Gastrocnemius medialis (tissue), 4 donors: ENCODE measurements at regions not wholly inside any gene's neighbourhood (a gene's known extent, or its start where the extent isn't known, plus 50 kb on each side); places are given as distances from the start of the nearest gene placed in this dataset.
A peak's percentile ranks its signal among the peaks of the same experiment; 100 is the strongest.

ENCODE experiments used
- ATAC-seq, 2 donors: fragments of 150-250 bp; one replicate each; pipeline ENCODE4 v1.9.1; 2016
- DNase-seq, 2 donors: peaks; one replicate each; pipeline ENCODE4 v3.0.0-alpha.2; 2019
- H3K27ac ChIP-seq, 4 donors: fragments of 200-600 bp; sonication (generic); 1 replicate in 1 of 4; 2 replicates in 3 of 4; pipeline ENCODE4 v1.5.1; 2016 to 2018; ENCODE audit warnings: mild to moderate bottlenecking in 2 of 4, moderate library complexity in 1 of 4
- H3K27me3 ChIP-seq, 3 donors: fragments of 200-600 bp; sonication (generic) in 2 of 3; 1 replicate in 1 of 3; 2 replicates in 2 of 3; pipeline versions ENCODE4 v1.5.1 to v1.6.0; 2016 to 2019; ENCODE audit warnings: mild to moderate bottlenecking in 1 of 3, moderate library complexity in 1 of 3
- H3K36me3 ChIP-seq, 2 donors: fragments of 200-600 bp; sonication (generic) in 1 of 2; one replicate each; pipeline ENCODE4 v1.5.1; 2017 to 2018
- H3K4me1 ChIP-seq, 2 donors: fragments of 200-600 bp; sonication (generic) in 1 of 2; one replicate each; pipeline ENCODE4 v1.5.1; 2016 to 2017; ENCODE audit warnings: mild to moderate bottlenecking in 2 of 2
- H3K4me3 ChIP-seq, 4 donors: fragments of 200-600 bp; sonication (generic) in 3 of 4; 1 replicate in 1 of 4; 2 replicates in 3 of 4; pipeline ENCODE4 v1.5.1; 2016 to 2019; ENCODE audit warnings: mild to moderate bottlenecking in 2 of 4
- H3K9me3 ChIP-seq, 3 donors: fragments of 200-600 bp; sonication (generic) in 2 of 3; 1 replicate in 1 of 3; 2 replicates in 2 of 3; pipeline ENCODE4 v1.5.1; 2016 to 2019
- CTCF ChIP-seq, 5 experiments: fragments of 450-650 bp in 3 of 5; fragments of 200-600 bp in 2 of 5; sonication (generic) in 2 of 5; IDR thresholded peaks in 4 of 5; conservative IDR thresholded peaks in 1 of 5; 1 replicate in 4 of 5; 2 replicates in 1 of 5; pipeline ENCODE4 v1.5.1; 2016 to 2019; ENCODE audit warnings: antibody characterized with exemption in 5 of 5, mild to moderate bottlenecking in 3 of 5, moderate library complexity in 3 of 5
- POLR2A ChIP-seq, 2 donors: fragments of 450-650 bp; IDR thresholded peaks; one replicate each; pipeline ENCODE4 v1.6.1; 2017; ENCODE audit warnings: antibody characterized with exemption in 2 of 2, mild to moderate bottlenecking in 2 of 2, moderate library complexity in 2 of 2
- in situ Hi-C, 4 donors: fragments of 200-750 bp; cut with MboI; loops; one replicate each; pipeline versions ENCODE4 v1.15.0 to v1.8.0; 2017; ENCODE audit warnings: low sequenced_read_pairs in 4 of 4
- intact Hi-C: fragments of 100-400 bp; cut with DNase I; formaldehyde crosslinking; loops from one replicate; pipeline ENCODE4 v1.15.1; 2023; ENCODE audit warnings: low total_unique reads

GRCh38 chr5:68698025-68698940 is 395.5 kb upstream of the SLC30A5 start:
- DNase-seq (no peak), ATAC-seq (no peak)
- in situ Hi-C loops, result no loop called here
- Histone ChIP-seq H3K4me1 (no peaks in the 10 kb centered on the region), H3K36me3 (no peaks in the 10 kb centered on the region), H3K27ac (no peak overlapping the region), H3K27me3 (no peaks in the 10 kb centered on the region), H3K9me3 (no peaks in the 10 kb centered on the region), H3K4me3 (no peak overlapping the region)
- no peak for TF ChIP-seq CTCF (IDR thresholded peaks at IDR 0.05 in 4 of 5, conservative IDR thresholded peaks at IDR 0.05 in 1 of 5)
- TF ChIP-seq POLR2A (IDR thresholded peaks at IDR 0.05), result no peak
- intact Hi-C loops, result no loop called here

DNA sequence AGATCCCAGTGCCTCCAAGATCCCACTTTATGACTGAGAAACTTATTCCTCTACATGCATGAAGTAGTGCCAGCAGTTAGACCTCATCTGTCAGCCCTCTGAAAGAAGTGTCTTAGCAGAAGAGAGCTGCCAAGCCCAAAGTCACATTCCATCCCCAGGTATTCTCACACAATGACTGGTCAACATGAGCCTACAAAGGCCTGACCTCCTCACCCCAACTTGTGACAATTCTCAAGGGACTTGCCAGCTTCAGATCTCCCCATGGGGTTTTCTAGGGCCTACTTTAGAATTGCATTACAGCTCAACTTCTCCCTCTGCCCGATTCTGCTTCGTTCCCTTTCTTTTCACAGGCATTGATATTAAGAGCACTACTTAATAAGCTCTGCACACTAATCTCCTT is 393.8 kb upstream of the SLC30A5 start:
- TF ChIP-seq POLR2A (IDR thresholded peaks at IDR 0.05), result no peak
- no peak for TF ChIP-seq CTCF (IDR thresholded peaks at IDR 0.05 in 4 of 5, conservative IDR thresholded peaks at IDR 0.05 in 1 of 5)
- no peaks in the 10 kb centered on the region for H3K27me3 ChIP-seq
- intact Hi-C loops, result no loop called here
- H3K4me1 ChIP-seq, result no peaks in the 10 kb centered on the region
- no peak overlapping the region for H3K4me3 ChIP-seq
- DNase-seq (no peak), ATAC-seq (no peak)
- in situ Hi-C loops, result loop anchor here in 1 of 4 donors (25.0 kb wide), 1 partner anchor 413 kb away; no protein-coding TSS in a partner anchor
- no peak overlapping the region for H3K27ac ChIP-seq
- H3K36me3 ChIP-seq, result no peaks in the 10 kb centered on the region
- no peaks in the 10 kb centered on the region for H3K9me3 ChIP-seq

DNA sequence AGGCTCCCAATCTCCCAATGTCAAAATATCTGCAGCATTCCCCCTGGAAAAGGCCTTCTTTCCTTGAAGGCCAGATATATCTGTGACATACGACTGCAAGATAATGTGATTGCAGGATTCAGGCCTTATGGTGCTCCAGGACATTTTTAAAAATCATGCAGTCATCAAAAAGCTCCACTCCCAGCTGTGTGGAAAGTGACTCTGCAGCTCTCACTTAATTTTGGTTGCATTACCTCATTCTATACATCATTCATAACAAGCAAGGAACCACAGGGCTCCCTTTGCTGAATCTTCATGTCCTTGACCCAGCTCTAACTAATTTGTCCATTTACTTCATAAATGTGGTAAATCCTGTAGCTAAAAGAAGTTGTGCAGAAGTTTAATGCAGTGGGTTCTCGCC is 386.2 kb upstream of the SLC30A5 start:
- H3K4me3 ChIP-seq, result no peak overlapping the region
- DNase-seq, result no peak
- H3K36me3 ChIP-seq, result no peaks in the 10 kb centered on the region
- no peak for ATAC-seq
- in situ Hi-C loops (loop anchor here in 1 of 4 donors (25.0 kb wide), 1 partner anchor 420 kb away; no protein-coding TSS in a partner anchor), intact Hi-C loops (loop anchor here (5.0 kb wide), 1 partner anchor 365 kb away; no protein-coding TSS in a partner anchor)
- no peak for TF ChIP-seq POLR2A (IDR thresholded peaks at IDR 0.05)
- H3K27me3 ChIP-seq, result no peaks in the 10 kb centered on the region
- H3K27ac ChIP-seq, result no peak overlapping the region
- no peaks in the 10 kb centered on the region for H3K9me3 ChIP-seq
- peaks cover 31 to 50% of the 10 kb centered on the region in 2 donors for H3K4me1 ChIP-seq

DNA sequence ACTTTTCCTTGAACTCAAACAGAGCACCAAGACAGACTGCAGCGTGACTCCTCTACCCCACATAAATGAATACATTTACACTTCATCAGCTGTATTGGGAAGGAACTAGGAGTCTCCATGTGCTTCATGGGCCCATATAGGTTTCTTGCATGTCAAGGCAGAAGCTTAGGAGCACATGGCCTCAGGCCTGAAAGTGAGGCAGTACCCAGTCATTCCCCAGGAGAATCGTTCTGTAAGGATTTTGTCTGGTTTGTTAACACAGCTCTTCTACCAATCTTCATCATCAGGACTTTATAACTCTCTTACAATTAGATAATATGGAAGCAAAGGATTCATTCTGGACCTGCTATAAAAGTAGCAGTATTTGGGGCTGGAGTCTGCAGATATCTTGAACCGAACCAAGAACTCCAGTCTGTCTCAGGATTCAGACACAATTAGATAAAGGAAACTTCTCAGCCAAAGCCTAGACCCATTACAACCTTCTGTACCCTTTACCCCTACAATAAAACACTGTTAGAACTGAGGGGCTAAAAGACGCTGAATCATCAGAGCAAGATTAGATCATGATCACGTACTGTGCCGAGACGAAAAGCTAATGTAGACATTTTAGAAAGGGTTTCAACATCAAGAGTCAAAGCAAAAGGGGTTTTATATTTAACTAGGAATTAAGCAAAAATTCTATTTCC is 385.5 kb upstream of the SLC30A5 start:
- ATAC-seq (no peak), DNase-seq (no peak)
- Histone ChIP-seq H3K9me3 (no peaks in the 10 kb centered on the region), H3K27me3 (no peaks in the 10 kb centered on the region), H3K4me3 (no peak overlapping the region), H3K4me1 (peaks cover 31 to 50% of the 10 kb centered on the region in 2 donors), H3K36me3 (no peaks in the 10 kb centered on the region), H3K27ac (peak overlapping the region in 3 of 4 donors; percentile 79 to 83 (median 81))
- intact Hi-C loops, result loop anchor here (5.0 kb wide), 1 partner anchor 366 kb away; no protein-coding TSS in a partner anchor
- in situ Hi-C loops, result loop anchor here in 1 of 4 donors (25.0 kb wide), 1 partner anchor 421 kb away; no protein-coding TSS in a partner anchor
- TF ChIP-seq POLR2A (IDR thresholded peaks at IDR 0.05) (no peak), CTCF (IDR thresholded peaks at IDR 0.05 in 4 of 5, conservative IDR thresholded peaks at IDR 0.05 in 1 of 5) (no peak)

GRCh38 chr5:68708842-68709170 is 385.0 kb upstream of the SLC30A5 start:
- H3K36me3 ChIP-seq, result no peaks in the 10 kb centered on the region
- intact Hi-C loops, result loop anchor here (5.0 kb wide), 1 partner anchor 367 kb away; no protein-coding TSS in a partner anchor
- H3K27me3 ChIP-seq, result no peaks in the 10 kb centered on the region
- H3K4me3 ChIP-seq, result no peak overlapping the region
- peaks cover 31 to 50% of the 10 kb centered on the region in 2 donors for H3K4me1 ChIP-seq
- TF ChIP-seq POLR2A (IDR thresholded peaks at IDR 0.05) (no peak), CTCF (IDR thresholded peaks at IDR 0.05 in 4 of 5, conservative IDR thresholded peaks at IDR 0.05 in 1 of 5) (no peak)
- DNase-seq (no peak), ATAC-seq (no peak)
- peak overlapping the region; percentile 79 to 84 (median 82) for H3K27ac ChIP-seq
- no peaks in the 10 kb centered on the region for H3K9me3 ChIP-seq
- in situ Hi-C loops, result loop anchor here in 1 of 4 donors (25.0 kb wide), 1 partner anchor 422 kb away; no protein-coding TSS in a partner anchor
